ENCODE measurements at regions not wholly inside any gene's neighbourhood (a gene's known extent, or its start where the extent isn't known, plus 50 kb on each side); places are given as distances from the start of the nearest gene placed in this dataset.

GRCh38 chr16:74153773-74154172, 142.8 kb upstream of the PSMD7 start:
- TF ChIP-seq, protein P1, sequence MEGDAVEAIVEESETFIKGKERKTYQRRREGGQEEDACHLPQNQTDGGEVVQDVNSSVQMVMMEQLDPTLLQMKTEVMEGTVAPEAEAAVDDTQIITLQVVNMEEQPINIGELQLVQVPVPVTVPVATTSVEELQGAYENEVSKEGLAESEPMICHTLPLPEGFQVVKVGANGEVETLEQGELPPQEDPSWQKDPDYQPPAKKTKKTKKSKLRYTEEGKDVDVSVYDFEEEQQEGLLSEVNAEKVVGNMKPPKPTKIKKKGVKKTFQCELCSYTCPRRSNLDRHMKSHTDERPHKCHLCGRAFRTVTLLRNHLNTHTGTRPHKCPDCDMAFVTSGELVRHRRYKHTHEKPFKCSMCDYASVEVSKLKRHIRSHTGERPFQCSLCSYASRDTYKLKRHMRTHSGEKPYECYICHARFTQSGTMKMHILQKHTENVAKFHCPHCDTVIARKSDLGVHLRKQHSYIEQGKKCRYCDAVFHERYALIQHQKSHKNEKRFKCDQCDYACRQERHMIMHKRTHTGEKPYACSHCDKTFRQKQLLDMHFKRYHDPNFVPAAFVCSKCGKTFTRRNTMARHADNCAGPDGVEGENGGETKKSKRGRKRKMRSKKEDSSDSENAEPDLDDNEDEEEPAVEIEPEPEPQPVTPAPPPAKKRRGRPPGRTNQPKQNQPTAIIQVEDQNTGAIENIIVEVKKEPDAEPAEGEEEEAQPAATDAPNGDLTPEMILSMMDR (IDR thresholded peaks at IDR 0.05) = no peak
- TF ChIP-seq POLR2A (IDR thresholded peaks at IDR 0.05) = no peak

Data from vagina (tissue), 2 donors.